Esophagus muscularis mucosa (tissue), 4 donors: ENCODE measurements at regions not wholly inside any gene's neighbourhood (a gene's known extent, or its start where the extent isn't known, plus 50 kb on each side); places are given as distances from the start of the nearest gene placed in this dataset.

ENCODE experiments used
- CTCF ChIP-seq, 3 experiments: fragments of 200-600 bp in 2 of 3; fragments of 450-650 bp in 1 of 3; sonication (generic) in 2 of 3; IDR thresholded peaks; one replicate each; pipeline ENCODE4 v1.5.1; 2017 to 2019; ENCODE audit warnings: antibody characterized with exemption in 3 of 3, mild to moderate bottlenecking in 2 of 3, moderate library complexity in 1 of 3
- EP300 ChIP-seq: sonication (generic); formaldehyde crosslinking; IDR thresholded peaks from one replicate; pipeline ENCODE4 v1.6.1; 2017; ENCODE audit warnings: antibody characterized with exemption
- POLR2A ChIP-seq: fragments of 450-650 bp; IDR thresholded peaks from one replicate; pipeline ENCODE4 v1.6.1; 2017; ENCODE audit warnings: antibody characterized with exemption, moderate library complexity, mild to moderate bottlenecking, low read depth
- POLR2AphosphoS5 ChIP-seq, 2 donors: sonication (generic); formaldehyde crosslinking; IDR thresholded peaks; one replicate each; pipeline ENCODE4 v1.6.1; 2017; ENCODE audit warnings: antibody characterized with exemption in 2 of 2

- TF ChIP-seq POLR2AphosphoS5 (IDR thresholded peaks at IDR 0.05) (no peak), CTCF (IDR thresholded peaks at IDR 0.05) (no peak), POLR2A (no peak), EP300 (no peak)
Measured at GRCh38 chr3:115361806-115362205, 214.7 kb upstream of the ZBTB20 start.
